K562 (cell line): ENCODE measurements at regions not wholly inside any gene's neighbourhood (a gene's known extent, or its start where the extent isn't known, plus 50 kb on each side); places are given as distances from the start of the nearest gene placed in this dataset.

Experiments used
- ATAC-seq: fragments of 200-7000 bp; cut with Tn5 transposase; 3 replicates; pipeline ENCODE4 v1.9.1; 2020; ENCODE audit warnings: moderate library complexity
- BruUV-seq: library from RNA; stranded (reverse); fragments of 400-500 nt; replicated peaks from 2 replicates; lab custom pipeline; 2021; lab: Mats Ljungman, UMichigan
- CTCF ChIA-PET: fragments of 300-600 bp; formaldehyde crosslinking; extraction: SDS; loops from one replicate; lab custom pipeline; 2021; ENCODE audit warnings: low intra/inter-chr PET ratio; lab: Yijun Ruan, JAX
- POLR2A ChIA-PET: fragments of 300-600, 350-650 bp; sonication (Branson Sonifier 250); formaldehyde crosslinking; extraction: SDS; loops from one replicate; lab custom pipeline; 2021; ENCODE audit warnings: antibody characterized with exemption, inconsistent platforms; lab: Yijun Ruan, JAX
- DNase-seq, 4 experiments: peaks; one replicate each; pipeline versions ENCODE4 v3.0.0 to v3.0.0-alpha.2; 2011 to 2018; ENCODE audit warnings: low spot score in 3 of 4, mixed read lengths in 3 of 4; ENCODE audit errors: extremely low read depth in 1 of 4
- FAIRE-seq: peaks from 2 replicates; lab custom pipeline; 2011; peaks lifted over from hg19 to GRCh38; lab: Jason Lieb, UNC
- H2AFZ ChIP-seq: 2 replicates; pipeline ENCODE4 v1.6.0; 2011; ENCODE audit warnings: low read depth, low read length, control low read depth, inconsistent platforms
- H3K27ac ChIP-seq: fragments of 200-600 bp; 3 replicates; pipeline ENCODE4 v1.8.0; 2011; ENCODE audit warnings: low read depth, mild to moderate bottlenecking, control low read depth, inconsistent platforms, low read length, moderate library complexity, mixed read lengths; ENCODE audit errors: extremely low read depth
- H3K27me3 ChIP-seq, 2 experiments: fragments of 300-600 bp in 1 of 2; 2 replicates in 1 of 2; 3 replicates in 1 of 2; pipeline versions ENCODE4 v1.6.0 to v1.8.0; 2011; ENCODE audit warnings: inconsistent platforms in 2 of 2, low read length in 2 of 2, mild to moderate bottlenecking in 1 of 2, mixed read lengths in 1 of 2, moderate library complexity in 1 of 2; ENCODE audit not compliant: control insufficient read depth in 2 of 2, insufficient read depth in 2 of 2
- H3K36me3 ChIP-seq: fragments of 300-600 bp; 3 replicates; pipeline ENCODE4 v1.8.0; 2011; ENCODE audit warnings: mild to moderate bottlenecking, low read length, inconsistent platforms; ENCODE audit not compliant: control insufficient read depth, insufficient read depth
- H3K4me1 ChIP-seq, 2 experiments: fragments of 200-600 bp in 1 of 2; replicated peaks in 1 of 2; 2 replicates in 1 of 2; 3 replicates in 1 of 2; pipeline versions ENCODE4 v1.5.1 to v1.8.0; 2011; ENCODE audit warnings: inconsistent platforms in 2 of 2, low read length in 2 of 2, mild to moderate bottlenecking in 1 of 2, mixed read lengths in 1 of 2, moderate library complexity in 1 of 2; ENCODE audit not compliant: control insufficient read depth in 2 of 2, insufficient read depth in 2 of 2
- H3K4me2 ChIP-seq: 2 replicates; pipeline ENCODE4 v1.6.1; 2011; ENCODE audit warnings: low read length, control low read depth, inconsistent platforms, mixed read lengths; ENCODE audit not compliant: insufficient read depth
- H3K4me3 ChIP-seq: fragments of 200-600 bp; sonication (generic), shearing (Covaris generic); 2 replicates; pipeline ENCODE4 v1.5.1; 2016; ENCODE audit warnings: control low read depth, inconsistent platforms
- H3K79me2 ChIP-seq: fragments of 200-600 bp; 3 replicates; pipeline ENCODE4 v1.8.0; 2011; ENCODE audit warnings: low read length, inconsistent platforms; ENCODE audit not compliant: control insufficient read depth, insufficient read depth
- H3K9ac ChIP-seq, 2 experiments: 2 replicates each; pipeline versions ENCODE4 v1.6.0 to v1.6.1; 2011; ENCODE audit warnings: low read depth in 2 of 2, low read length in 2 of 2, control low read depth in 1 of 2, inconsistent platforms in 1 of 2, mild to moderate bottlenecking in 1 of 2, mixed read lengths in 1 of 2; ENCODE audit not compliant: insufficient read depth in 1 of 2
- H3K9me1 ChIP-seq: one replicate; pipeline ENCODE4 v1.6.0; 2011; ENCODE audit warnings: inconsistent platforms, mild to moderate bottlenecking, low read length, moderate library complexity; ENCODE audit not compliant: control insufficient read depth, insufficient read depth
- H3K9me3 ChIP-seq: replicated peaks from 2 replicates; pipeline ENCODE4 v1.5.1; 2011; ENCODE audit warnings: low read depth, low read length, inconsistent platforms; ENCODE audit not compliant: control insufficient read depth, insufficient read depth
- H4K20me1 ChIP-seq: replicated peaks from 2 replicates; pipeline ENCODE4 v1.6.1; 2011; ENCODE audit warnings: low read length, inconsistent platforms, mixed read lengths; ENCODE audit not compliant: control insufficient read depth, insufficient read depth
- ASH1L ChIP-seq: fragments of 450-650 bp; IDR thresholded peaks from 2 replicates; pipeline ENCODE4 v1.6.1; 2018; ENCODE audit warnings: borderline replicate concordance, mild to moderate bottlenecking, low read depth; ENCODE audit not compliant: partially characterized antibody
- BCOR ChIP-seq: fragments of 450-650 bp; IDR thresholded peaks from 2 replicates; pipeline ENCODE4 v1.6.1; 2016
- DPF2 ChIP-seq: fragments of 450-650 bp; IDR thresholded peaks from 2 replicates; pipeline ENCODE4 v1.6.1; 2016
- EP300 ChIP-seq: IDR thresholded peaks from 2 replicates; pipeline ENCODE4 v1.6.1; 2012; ENCODE audit warnings: low read length, improper control_type of control experiment
- GABPA ChIP-seq: fragments of 200-800 bp; sonication (Bioruptor generic); conservative IDR thresholded peaks from 2 replicates; pipeline ENCODE4 v1.6.1; 2016; ENCODE audit warnings: low read depth, missing genetic modification characterization, missing compliant biosample characterization
- MAFK ChIP-seq: IDR thresholded peaks from 2 replicates; pipeline ENCODE4 v1.6.1; 2011; ENCODE audit warnings: low read length, improper control_type of control experiment
- RNF2 ChIP-seq: sonication (generic); IDR thresholded peaks from 2 replicates; pipeline ENCODE4 v1.6.1; 2016
- STAT5B ChIP-seq: fragments of 250-450 bp; sonication (Bioruptor Pico); IDR thresholded peaks from 2 replicates; pipeline ENCODE4 v1.8.0; 2021; ENCODE audit warnings: mild to moderate bottlenecking, inconsistent platforms
- TARDBP ChIP-seq: fragments of 450-650 bp; IDR thresholded peaks from 2 replicates; pipeline ENCODE4 v1.6.1; 2016
- ZNF174 ChIP-seq: fragments of 250-450 bp; sonication (Bioruptor Pico); IDR thresholded peaks from 2 replicates; pipeline ENCODE4 v1.4.0; 2020; ENCODE audit warnings: mild to moderate bottlenecking
- ZNF239 ChIP-seq: fragments of 250-450 bp; sonication (Bioruptor Pico); IDR thresholded peaks from 2 replicates; pipeline ENCODE4 v1.4.0; 2020; ENCODE audit warnings: mild to moderate bottlenecking
- ZSCAN29 ChIP-seq: fragments of 450-650 bp; IDR thresholded peaks from 2 replicates; pipeline ENCODE4 v1.6.1; 2017
- WGBS: fragments of 100-300 bp; shearing (Covaris generic); methylation state at CpG from one replicate; pipeline ENCODE4 v1.1.6; 2016; ENCODE audit warnings: low coverage, mixed read lengths; ENCODE audit not compliant: insufficient coverage; ENCODE audit errors: missing lambda C conversion rate; 5-methylcytosine and 5-hydroxymethylcytosine counted together
- in situ Hi-C: fragments of 300-500 bp; cut with MboI; formaldehyde crosslinking; loops from 4 replicates; pipeline ENCODE4 v1.15.0; 2018; ENCODE audit warnings: inconsistent platforms, mixed read lengths
- intact Hi-C: fragments of 100-400 bp; cut with micrococcal nuclease; formaldehyde crosslinking; loops from 2 replicates; pipeline ENCODE4 v1.14.2; 2022
- TF ChIP-seq, protein P1 (sequence below): sonication (generic); formaldehyde crosslinking; IDR thresholded peaks from 2 replicates; pipeline ENCODE4 v1.8.0; 2022; ENCODE audit warnings: mild to moderate bottlenecking, missing genetic modification reagents, borderline replicate concordance
- TF ChIP-seq, protein P2 (sequence below): fragments of 450-650 bp; IDR thresholded peaks from 2 replicates; pipeline ENCODE4 v1.6.1; 2017; ENCODE audit warnings: antibody characterized with exemption, mild to moderate bottlenecking
- TF ChIP-seq, protein P3 (sequence below): sonication (generic); formaldehyde crosslinking; IDR thresholded peaks from 2 replicates; pipeline ENCODE4 v1.8.1; 2022; ENCODE audit warnings: missing genetic modification reagents

DNA sequence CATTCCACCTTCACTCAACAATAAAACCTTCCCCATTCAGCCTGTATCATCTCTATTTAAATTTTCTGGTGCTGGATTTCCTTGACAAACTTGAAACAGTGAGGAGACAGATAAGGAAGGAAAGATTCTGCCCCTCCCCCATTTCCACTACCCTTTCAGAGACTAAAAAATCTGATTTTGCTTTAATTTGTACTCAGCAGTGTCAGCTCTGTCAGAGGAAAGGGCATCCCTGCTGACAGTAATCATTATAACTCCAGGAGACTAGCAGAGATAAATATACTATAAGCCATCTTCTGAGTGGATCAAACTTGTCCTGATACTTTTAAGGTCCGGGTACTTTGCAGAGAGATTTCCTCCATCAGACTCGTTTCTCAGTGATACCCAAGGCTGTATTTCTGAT lies 155.6 kb downstream of the SAMD5 start (continued):
- TF ChIP-seq, protein P1, sequence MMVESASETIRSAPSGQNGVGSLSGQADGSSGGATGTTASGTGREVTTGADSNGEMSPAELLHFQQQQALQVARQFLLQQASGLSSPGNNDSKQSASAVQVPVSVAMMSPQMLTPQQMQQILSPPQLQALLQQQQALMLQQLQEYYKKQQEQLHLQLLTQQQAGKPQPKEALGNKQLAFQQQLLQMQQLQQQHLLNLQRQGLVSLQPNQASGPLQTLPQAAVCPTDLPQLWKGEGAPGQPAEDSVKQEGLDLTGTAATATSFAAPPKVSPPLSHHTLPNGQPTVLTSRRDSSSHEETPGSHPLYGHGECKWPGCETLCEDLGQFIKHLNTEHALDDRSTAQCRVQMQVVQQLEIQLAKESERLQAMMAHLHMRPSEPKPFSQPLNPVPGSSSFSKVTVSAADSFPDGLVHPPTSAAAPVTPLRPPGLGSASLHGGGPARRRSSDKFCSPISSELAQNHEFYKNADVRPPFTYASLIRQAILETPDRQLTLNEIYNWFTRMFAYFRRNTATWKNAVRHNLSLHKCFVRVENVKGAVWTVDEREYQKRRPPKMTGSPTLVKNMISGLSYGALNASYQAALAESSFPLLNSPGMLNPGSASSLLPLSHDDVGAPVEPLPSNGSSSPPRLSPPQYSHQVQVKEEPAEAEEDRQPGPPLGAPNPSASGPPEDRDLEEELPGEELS = no peak
- no peak for TF ChIP-seq ZSCAN29
- no peak for TF ChIP-seq BCOR
- TF ChIP-seq TARDBP = no peak
- no peak for TF ChIP-seq DPF2
- no peak for TF ChIP-seq MAFK

DNA sequence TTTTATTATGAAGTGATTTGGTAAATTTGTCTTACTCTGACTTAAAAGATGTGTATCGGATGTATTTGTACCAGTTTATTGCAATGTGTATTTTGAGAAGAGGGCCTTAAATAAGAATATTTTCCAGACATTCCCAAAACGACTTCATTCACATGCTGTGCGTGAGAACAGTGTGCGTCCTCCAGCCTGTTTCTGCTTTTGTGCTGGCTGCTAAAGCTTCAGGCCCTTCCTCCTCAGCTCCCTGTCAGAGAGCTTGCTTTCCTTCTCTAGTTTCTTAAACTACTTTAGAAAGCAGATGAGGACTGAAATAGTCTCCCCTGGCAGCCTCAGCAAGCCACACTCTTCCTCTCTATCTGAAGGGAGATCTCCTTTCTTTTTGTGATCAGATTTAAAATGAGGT lies 157.8 kb downstream of the SAMD5 start:
- Histone ChIP-seq H3K4me2 (no peak overlapping the region), H3K9me3 (no peaks in the 10 kb centered on the region), H3K27ac (no peak overlapping the region), H3K9me1 (no peaks in the 10 kb centered on the region), H3K9ac (no peak overlapping the region), H3K4me1 (peaks cover 4 to 8% of the 10 kb centered on the region in 2 experiments; a peak in 4 of 5 replicates), H3K27me3 (no peaks in the 10 kb centered on the region), H2AFZ (no peak overlapping the region), H4K20me1 (no peaks in the 10 kb centered on the region), H3K36me3 (peaks cover 25% of the 10 kb centered on the region; the same call in 2 of the 3 replicates), H3K4me3 (no peak overlapping the region), H3K79me2 (peaks cover 63% of the 10 kb centered on the region)
- intact Hi-C loops = loop anchor here (10.0 kb wide), 1 partner anchor 139 kb away; no protein-coding TSS in a partner anchor
- 78% methylated on average over 4 of the region's 4 CpGs for WGBS
- FAIRE-seq = no peak
- ChIA-PET CTCF (interaction anchor here (0.6 kb wide), 1 partner anchor 18 kb away, joined by 4 read pairs; no protein-coding TSS in a partner anchor), POLR2A (interaction anchor here (0.8 to 1.4 kb wide), 5 partner anchors 9 to 44 kb away, joined by 3 to 6 read pairs (median 3); no protein-coding TSS in a partner anchor)
- no peak for DNase-seq
- ATAC-seq = no peak
- in situ Hi-C loops = no loop called here
- BruUV-seq = no TSS peak
- TF ChIP-seq, protein P2, sequence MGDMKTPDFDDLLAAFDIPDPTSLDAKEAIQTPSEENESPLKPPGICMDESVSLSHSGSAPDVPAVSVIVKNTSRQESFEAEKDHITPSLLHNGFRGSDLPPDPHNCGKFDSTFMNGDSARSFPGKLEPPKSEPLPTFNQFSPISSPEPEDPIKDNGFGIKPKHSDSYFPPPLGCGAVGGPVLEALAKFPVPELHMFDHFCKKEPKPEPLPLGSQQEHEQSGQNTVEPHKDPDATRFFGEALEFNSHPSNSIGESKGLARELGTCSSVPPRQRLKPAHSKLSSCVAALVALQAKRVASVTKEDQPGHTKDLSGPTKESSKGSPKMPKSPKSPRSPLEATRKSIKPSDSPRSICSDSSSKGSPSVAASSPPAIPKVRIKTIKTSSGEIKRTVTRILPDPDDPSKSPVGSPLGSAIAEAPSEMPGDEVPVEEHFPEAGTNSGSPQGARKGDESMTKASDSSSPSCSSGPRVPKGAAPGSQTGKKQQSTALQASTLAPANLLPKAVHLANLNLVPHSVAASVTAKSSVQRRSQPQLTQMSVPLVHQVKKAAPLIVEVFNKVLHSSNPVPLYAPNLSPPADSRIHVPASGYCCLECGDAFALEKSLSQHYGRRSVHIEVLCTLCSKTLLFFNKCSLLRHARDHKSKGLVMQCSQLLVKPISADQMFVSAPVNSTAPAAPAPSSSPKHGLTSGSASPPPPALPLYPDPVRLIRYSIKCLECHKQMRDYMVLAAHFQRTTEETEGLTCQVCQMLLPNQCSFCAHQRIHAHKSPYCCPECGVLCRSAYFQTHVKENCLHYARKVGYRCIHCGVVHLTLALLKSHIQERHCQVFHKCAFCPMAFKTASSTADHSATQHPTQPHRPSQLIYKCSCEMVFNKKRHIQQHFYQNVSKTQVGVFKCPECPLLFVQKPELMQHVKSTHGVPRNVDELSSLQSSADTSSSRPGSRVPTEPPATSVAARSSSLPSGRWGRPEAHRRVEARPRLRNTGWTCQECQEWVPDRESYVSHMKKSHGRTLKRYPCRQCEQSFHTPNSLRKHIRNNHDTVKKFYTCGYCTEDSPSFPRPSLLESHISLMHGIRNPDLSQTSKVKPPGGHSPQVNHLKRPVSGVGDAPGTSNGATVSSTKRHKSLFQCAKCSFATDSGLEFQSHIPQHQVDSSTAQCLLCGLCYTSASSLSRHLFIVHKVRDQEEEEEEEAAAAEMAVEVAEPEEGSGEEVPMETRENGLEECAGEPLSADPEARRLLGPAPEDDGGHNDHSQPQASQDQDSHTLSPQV = no peak
- no peak for TF ChIP-seq ZNF239
- no peak for TF ChIP-seq ASH1L
- no peak for TF ChIP-seq STAT5B (CRISPR knock-in tag)
- TF ChIP-seq RNF2 = no peak
- no peak for TF ChIP-seq EP300
- TF ChIP-seq GABPA = no peak
- no peak for TF ChIP-seq ZNF174 (CRISPR knock-in tag)
- TF ChIP-seq, protein P3, sequence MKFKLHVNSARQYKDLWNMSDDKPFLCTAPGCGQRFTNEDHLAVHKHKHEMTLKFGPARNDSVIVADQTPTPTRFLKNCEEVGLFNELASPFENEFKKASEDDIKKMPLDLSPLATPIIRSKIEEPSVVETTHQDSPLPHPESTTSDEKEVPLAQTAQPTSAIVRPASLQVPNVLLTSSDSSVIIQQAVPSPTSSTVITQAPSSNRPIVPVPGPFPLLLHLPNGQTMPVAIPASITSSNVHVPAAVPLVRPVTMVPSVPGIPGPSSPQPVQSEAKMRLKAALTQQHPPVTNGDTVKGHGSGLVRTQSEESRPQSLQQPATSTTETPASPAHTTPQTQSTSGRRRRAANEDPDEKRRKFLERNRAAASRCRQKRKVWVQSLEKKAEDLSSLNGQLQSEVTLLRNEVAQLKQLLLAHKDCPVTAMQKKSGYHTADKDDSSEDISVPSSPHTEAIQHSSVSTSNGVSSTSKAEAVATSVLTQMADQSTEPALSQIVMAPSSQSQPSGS (CRISPR knock-in tag) = no peak
